Stomach (tissue), 4 donors: ENCODE measurements at regions not wholly inside any gene's neighbourhood (a gene's known extent, or its start where the extent isn't known, plus 50 kb on each side); places are given as distances from the start of the nearest gene placed in this dataset.

Source experiments
- CTCF ChIP-seq, 7 experiments: fragments of 450-650 bp in 4 of 7; fragments of 200-600 bp in 3 of 7; sonication (generic) in 3 of 7; IDR thresholded peaks; one replicate each; pipeline ENCODE4 v1.5.1; 2016 to 2019; ENCODE audit warnings: antibody characterized with exemption in 7 of 7, control low read depth in 2 of 7, mild to moderate bottlenecking in 1 of 7
- POLR2A ChIP-seq, 4 donors: fragments of 450-650 bp; IDR thresholded peaks; one replicate each; pipeline ENCODE4 v1.6.1; 2016; ENCODE audit warnings: antibody characterized with exemption in 4 of 4, control low read depth in 2 of 4, mild to moderate bottlenecking in 1 of 4, moderate library complexity in 1 of 4

DNA sequence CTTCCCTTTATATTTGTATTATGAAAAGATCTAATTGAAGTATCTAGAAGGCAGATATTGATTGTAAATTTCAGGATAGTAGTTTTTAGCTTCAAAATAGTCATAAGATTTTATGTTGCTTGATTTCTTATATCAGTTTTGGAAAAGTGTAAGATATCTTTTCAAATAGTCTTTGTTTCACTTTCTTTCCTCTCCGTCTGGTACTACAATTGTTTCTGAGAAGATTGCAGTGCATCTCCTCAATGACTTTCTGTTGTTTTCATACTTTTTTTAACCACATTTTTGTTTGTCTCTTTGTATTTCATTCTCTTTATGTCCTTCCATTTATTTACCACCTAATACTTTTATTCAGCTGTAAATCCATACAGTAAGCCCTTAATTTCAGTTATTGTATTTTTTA is 964.6 kb upstream of the B3GALT2 start:
- TF ChIP-seq CTCF (IDR thresholded peaks at IDR 0.05), result no peak
- TF ChIP-seq POLR2A (IDR thresholded peaks at IDR 0.05), result no peak
